Fibroblast of lung (primary cell): ENCODE measurements at regions not wholly inside any gene's neighbourhood (a gene's known extent, or its start where the extent isn't known, plus 50 kb on each side); places are given as distances from the start of the nearest gene placed in this dataset.

ENCODE experiments used
- EZH2 ChIP-seq: IDR thresholded peaks from 2 replicates; pipeline ENCODE4 v1.5.1; 2012; ENCODE audit warnings: low read length, control low read depth, mild to moderate bottlenecking; ENCODE audit errors: missing control alignments
- TF ChIP-seq, protein P1 (sequence below), 2 donors: IDR thresholded peaks in 1 of 2; conservative IDR thresholded peaks in 1 of 2; 1 replicate in 1 of 2; 2 replicates in 1 of 2; pipeline ENCODE4 v1.5.1; 2011 to 2012; ENCODE audit warnings: low read length in 2 of 2, control low read depth in 1 of 2, inconsistent platforms in 1 of 2, low read depth in 1 of 2, mild to moderate bottlenecking in 1 of 2

GRCh38 chr21:15298306-15298705, 233.5 kb upstream of the NRIP1 start:
- TF ChIP-seq, protein P1, sequence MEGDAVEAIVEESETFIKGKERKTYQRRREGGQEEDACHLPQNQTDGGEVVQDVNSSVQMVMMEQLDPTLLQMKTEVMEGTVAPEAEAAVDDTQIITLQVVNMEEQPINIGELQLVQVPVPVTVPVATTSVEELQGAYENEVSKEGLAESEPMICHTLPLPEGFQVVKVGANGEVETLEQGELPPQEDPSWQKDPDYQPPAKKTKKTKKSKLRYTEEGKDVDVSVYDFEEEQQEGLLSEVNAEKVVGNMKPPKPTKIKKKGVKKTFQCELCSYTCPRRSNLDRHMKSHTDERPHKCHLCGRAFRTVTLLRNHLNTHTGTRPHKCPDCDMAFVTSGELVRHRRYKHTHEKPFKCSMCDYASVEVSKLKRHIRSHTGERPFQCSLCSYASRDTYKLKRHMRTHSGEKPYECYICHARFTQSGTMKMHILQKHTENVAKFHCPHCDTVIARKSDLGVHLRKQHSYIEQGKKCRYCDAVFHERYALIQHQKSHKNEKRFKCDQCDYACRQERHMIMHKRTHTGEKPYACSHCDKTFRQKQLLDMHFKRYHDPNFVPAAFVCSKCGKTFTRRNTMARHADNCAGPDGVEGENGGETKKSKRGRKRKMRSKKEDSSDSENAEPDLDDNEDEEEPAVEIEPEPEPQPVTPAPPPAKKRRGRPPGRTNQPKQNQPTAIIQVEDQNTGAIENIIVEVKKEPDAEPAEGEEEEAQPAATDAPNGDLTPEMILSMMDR (conservative IDR thresholded peaks at IDR 0.05 in 1 of 2, IDR thresholded peaks at IDR 0.05 in 1 of 2; ENCODE audit: low read depth in 1 of 2, low read length in 2 of 2), result no peak
- TF ChIP-seq EZH2, result no peak
